ENCODE measurements at regions not wholly inside any gene's neighbourhood (a gene's known extent, or its start where the extent isn't known, plus 50 kb on each side); places are given as distances from the start of the nearest gene placed in this dataset.

DNA sequence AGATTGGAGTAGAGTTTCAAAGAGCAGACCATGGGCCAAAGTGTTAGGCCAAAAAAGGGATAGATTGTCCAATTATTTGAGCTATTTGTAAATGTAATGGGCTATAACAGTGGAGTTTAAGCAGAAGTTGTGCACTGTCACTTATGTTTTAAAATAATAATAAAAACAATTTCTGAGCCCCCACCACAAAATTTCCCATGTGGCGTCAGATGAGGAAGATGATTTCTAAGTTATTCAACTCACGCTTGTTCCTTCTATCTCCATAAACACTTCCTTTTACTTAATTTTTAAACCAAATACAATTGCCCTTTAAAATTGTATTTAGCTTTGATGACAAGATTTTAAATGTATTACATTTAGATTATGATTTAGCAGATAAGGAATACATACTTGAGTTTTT is 330.0 kb downstream of the PTPRC start:
- intact Hi-C loops (cut with micrococcal nuclease; ENCODE audit: unreplicated experiment) (no loop called here), in situ Hi-C loops (cut with HindIII; ENCODE audit: low pct_unique_long_range_greater_than_20kb, low sequenced_read_pairs) (no loop called here)
- no peak overlapping the region for H3K4me3 ChIP-seq (ENCODE audit: low read depth in 2 of 2, low read length in 2 of 2)
- no peak for TF ChIP-seq POLR2AphosphoS5 (IDR thresholded peaks at IDR 0.05; ENCODE audit: low read depth, low read length)
- TF ChIP-seq, protein P1, sequence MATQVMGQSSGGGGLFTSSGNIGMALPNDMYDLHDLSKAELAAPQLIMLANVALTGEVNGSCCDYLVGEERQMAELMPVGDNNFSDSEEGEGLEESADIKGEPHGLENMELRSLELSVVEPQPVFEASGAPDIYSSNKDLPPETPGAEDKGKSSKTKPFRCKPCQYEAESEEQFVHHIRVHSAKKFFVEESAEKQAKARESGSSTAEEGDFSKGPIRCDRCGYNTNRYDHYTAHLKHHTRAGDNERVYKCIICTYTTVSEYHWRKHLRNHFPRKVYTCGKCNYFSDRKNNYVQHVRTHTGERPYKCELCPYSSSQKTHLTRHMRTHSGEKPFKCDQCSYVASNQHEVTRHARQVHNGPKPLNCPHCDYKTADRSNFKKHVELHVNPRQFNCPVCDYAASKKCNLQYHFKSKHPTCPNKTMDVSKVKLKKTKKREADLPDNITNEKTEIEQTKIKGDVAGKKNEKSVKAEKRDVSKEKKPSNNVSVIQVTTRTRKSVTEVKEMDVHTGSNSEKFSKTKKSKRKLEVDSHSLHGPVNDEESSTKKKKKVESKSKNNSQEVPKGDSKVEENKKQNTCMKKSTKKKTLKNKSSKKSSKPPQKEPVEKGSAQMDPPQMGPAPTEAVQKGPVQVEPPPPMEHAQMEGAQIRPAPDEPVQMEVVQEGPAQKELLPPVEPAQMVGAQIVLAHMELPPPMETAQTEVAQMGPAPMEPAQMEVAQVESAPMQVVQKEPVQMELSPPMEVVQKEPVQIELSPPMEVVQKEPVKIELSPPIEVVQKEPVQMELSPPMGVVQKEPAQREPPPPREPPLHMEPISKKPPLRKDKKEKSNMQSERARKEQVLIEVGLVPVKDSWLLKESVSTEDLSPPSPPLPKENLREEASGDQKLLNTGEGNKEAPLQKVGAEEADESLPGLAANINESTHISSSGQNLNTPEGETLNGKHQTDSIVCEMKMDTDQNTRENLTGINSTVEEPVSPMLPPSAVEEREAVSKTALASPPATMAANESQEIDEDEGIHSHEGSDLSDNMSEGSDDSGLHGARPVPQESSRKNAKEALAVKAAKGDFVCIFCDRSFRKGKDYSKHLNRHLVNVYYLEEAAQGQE (IDR thresholded peaks at IDR 0.05; ENCODE audit: insufficient read depth in 1 of 2, low read depth in 2 of 2, low read length in 1 of 2): no peak
- TF ChIP-seq SIN3A (IDR thresholded peaks at IDR 0.05; ENCODE audit: borderline replicate concordance, insufficient read depth, low read depth, low read length): no peak
- no peak for TF ChIP-seq TCF7L2 (IDR thresholded peaks at IDR 0.05; ENCODE audit: low read depth, low read length)
- TF ChIP-seq, protein P2, sequence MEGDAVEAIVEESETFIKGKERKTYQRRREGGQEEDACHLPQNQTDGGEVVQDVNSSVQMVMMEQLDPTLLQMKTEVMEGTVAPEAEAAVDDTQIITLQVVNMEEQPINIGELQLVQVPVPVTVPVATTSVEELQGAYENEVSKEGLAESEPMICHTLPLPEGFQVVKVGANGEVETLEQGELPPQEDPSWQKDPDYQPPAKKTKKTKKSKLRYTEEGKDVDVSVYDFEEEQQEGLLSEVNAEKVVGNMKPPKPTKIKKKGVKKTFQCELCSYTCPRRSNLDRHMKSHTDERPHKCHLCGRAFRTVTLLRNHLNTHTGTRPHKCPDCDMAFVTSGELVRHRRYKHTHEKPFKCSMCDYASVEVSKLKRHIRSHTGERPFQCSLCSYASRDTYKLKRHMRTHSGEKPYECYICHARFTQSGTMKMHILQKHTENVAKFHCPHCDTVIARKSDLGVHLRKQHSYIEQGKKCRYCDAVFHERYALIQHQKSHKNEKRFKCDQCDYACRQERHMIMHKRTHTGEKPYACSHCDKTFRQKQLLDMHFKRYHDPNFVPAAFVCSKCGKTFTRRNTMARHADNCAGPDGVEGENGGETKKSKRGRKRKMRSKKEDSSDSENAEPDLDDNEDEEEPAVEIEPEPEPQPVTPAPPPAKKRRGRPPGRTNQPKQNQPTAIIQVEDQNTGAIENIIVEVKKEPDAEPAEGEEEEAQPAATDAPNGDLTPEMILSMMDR (IDR thresholded peaks at IDR 0.05): no peak
- POLR2A ChIA-PET: no interaction called here
- no peaks in the 10 kb centered on the region for H3K4me1 ChIP-seq (ENCODE audit: control insufficient read depth, insufficient read depth, low read length)
- no TSS peak for BruUV-seq (replicated peaks)
- CTCF ChIA-PET: no interaction called here
- H3K9me3 ChIP-seq (ENCODE audit: control insufficient read depth, insufficient read depth, low read depth, low read length): no peaks in the 10 kb centered on the region
- no peaks in the 10 kb centered on the region for H3K27me3 ChIP-seq (ENCODE audit: control insufficient read depth, insufficient read depth, low read length)
- no peaks in the 10 kb centered on the region for H3K36me3 ChIP-seq (ENCODE audit: control insufficient read depth, insufficient read depth, low read length)
- no peak overlapping the region for H3K27ac ChIP-seq (ENCODE audit: low read length)
- no peak for ATAC-seq
- DNase-seq (ENCODE audit: low read depth, low spot score): no peak

DNA sequence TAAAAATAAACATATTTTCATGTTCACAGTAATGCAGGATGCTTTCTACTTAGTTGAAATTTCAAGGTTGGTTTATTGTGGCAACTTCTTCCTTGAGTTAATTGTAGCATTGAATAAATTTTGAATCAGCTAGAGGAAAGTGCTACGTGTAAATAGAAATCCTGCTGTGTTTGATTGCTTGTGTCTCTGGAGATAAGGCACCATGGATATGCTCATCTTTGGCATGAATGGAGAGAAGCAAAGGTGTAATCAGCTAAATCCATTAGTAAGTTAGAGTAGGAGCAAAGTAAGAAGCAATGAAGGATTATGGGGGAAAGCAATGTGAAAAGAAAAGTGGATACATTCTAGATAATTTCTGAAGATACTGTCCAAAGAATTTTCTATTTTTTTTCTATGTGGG is 331.1 kb downstream of the PTPRC start:
- BruUV-seq (replicated peaks): no TSS peak
- ChIA-PET CTCF (no interaction called here), POLR2A (no interaction called here)
- in situ Hi-C loops (cut with HindIII; ENCODE audit: low pct_unique_long_range_greater_than_20kb, low sequenced_read_pairs) (no loop called here), intact Hi-C loops (cut with micrococcal nuclease; ENCODE audit: unreplicated experiment) (no loop called here)
- no peaks in the 10 kb centered on the region for H3K4me1 ChIP-seq (ENCODE audit: control insufficient read depth, insufficient read depth, low read length)
- DNase-seq (ENCODE audit: low read depth, low spot score) (no peak), ATAC-seq (no peak)
- no peaks in the 10 kb centered on the region for H3K36me3 ChIP-seq (ENCODE audit: control insufficient read depth, insufficient read depth, low read length)
- no peaks in the 10 kb centered on the region for H3K27me3 ChIP-seq (ENCODE audit: control insufficient read depth, insufficient read depth, low read length)
- no peaks in the 10 kb centered on the region for H3K9me3 ChIP-seq (ENCODE audit: control insufficient read depth, insufficient read depth, low read depth, low read length)
- H3K4me3 ChIP-seq (ENCODE audit: low read depth in 2 of 2, low read length in 2 of 2): no peak overlapping the region
- H3K27ac ChIP-seq (ENCODE audit: low read length): no peak overlapping the region
- TF ChIP-seq POLR2AphosphoS5 (IDR thresholded peaks at IDR 0.05; ENCODE audit: low read depth, low read length) (no peak), SIN3A (IDR thresholded peaks at IDR 0.05; ENCODE audit: borderline replicate concordance, insufficient read depth, low read depth, low read length) (no peak), TCF7L2 (IDR thresholded peaks at IDR 0.05; ENCODE audit: low read depth, low read length) (no peak)
- TF ChIP-seq, protein P2 (IDR thresholded peaks at IDR 0.05): no peak
- TF ChIP-seq, protein P1 (IDR thresholded peaks at IDR 0.05; ENCODE audit: insufficient read depth in 1 of 2, low read depth in 2 of 2, low read length in 1 of 2): no peak
